HG03460 (cell line): ENCODE measurements at regions not wholly inside any gene's neighbourhood (a gene's known extent, or its start where the extent isn't known, plus 50 kb on each side); places are given as distances from the start of the nearest gene placed in this dataset.

Source experiments
- ATAC-seq: cut with Tn5 transposase; IDR thresholded peaks from one replicate; pipeline ENCODE4 v1.9.1; 2021; ENCODE audit not compliant: unreplicated experiment

DNA sequence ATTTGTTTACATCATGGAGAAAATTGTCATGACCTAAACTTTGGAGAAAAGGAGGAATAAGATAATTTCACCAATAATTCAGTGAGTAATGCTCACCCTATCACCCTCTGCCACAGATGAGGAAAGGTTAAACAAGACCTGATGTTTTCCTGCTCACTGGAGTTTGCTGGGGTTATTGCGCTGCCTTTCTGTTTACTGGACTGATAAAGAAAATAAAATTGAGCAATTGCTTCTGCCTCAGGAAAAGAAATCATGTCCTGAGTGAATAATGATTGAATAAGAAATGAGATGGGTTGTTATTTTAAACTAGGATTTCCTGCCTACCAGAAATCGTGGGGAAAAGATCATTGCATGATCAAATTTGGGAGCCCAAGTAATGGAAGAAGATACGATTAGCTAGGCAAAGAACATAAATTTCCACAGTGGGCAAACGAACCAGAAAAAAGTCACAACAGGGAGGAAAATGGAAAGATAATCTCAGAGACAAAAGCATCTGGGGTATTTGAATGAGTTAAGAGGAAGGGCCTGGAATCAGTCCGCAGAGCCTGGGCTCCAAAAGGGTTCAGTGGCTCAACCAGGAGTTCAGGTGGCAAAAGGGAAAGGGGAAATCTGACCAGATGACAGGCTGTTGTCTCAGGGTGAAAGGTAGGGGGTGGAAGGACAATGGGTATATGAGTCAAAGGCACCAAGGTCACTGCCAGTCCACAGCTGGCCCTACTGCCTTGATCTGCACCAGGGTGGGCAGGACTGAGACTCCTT, 146.8 kb downstream of the FAM43A start:
- ATAC-seq = no peak

DNA sequence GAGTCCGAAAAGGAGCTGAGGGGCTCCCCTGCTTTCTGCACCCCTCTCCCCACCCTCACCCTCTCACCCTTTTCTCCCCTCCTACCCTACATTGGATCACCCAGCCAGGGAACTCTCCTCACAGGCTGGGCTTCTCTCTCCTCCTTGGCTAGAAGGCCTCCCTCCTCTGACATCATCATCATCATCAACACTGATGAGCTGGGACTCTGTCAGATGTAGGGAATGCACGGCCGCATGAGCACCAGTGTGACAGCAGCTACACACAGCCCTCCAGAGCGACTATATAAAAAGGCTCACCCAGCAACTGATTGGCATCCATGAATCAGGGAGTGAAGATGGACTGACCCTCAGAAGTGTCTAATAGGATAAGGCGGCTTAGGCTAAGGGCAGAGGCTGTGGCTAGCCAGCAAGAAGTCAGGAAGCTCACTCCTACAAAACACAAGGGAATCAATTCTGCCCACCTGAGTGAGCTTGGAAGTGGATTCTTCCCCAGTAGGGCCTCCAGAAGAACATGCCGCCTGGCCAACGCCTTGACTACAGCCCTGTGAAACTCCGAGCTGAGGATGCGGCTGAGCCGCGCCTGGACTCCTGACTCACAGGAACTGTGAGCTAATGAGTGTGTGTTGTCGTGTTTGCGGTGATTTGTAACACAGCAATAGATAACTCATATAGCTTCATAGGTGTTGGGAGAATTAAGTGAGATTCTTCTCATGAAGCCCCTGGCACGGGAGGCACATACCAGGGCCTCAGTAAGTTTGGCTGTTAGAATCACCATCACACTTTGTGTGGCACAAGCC, 147.6 kb downstream of the FAM43A start:
- no peak for ATAC-seq

DNA sequence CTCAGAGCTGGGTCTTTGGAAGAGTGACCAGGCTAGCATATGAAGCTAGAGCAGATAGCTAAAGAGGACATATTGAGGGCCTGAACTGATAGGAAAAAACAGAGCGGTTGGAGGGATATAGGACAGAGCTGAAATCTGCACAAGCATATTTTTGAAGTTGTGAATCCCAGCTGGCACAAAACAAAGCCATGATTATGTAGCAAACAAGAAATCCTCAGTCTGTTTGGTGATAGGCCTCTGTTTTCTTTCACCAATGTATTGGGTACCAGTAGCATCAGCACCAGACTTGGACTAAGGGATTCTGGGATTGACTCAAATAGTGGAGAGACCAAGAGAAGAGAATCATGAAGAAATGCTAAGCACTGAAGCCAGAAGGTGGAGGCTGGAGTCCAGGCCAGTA, 151.0 kb downstream of the FAM43A start:
- no peak for ATAC-seq

DNA sequence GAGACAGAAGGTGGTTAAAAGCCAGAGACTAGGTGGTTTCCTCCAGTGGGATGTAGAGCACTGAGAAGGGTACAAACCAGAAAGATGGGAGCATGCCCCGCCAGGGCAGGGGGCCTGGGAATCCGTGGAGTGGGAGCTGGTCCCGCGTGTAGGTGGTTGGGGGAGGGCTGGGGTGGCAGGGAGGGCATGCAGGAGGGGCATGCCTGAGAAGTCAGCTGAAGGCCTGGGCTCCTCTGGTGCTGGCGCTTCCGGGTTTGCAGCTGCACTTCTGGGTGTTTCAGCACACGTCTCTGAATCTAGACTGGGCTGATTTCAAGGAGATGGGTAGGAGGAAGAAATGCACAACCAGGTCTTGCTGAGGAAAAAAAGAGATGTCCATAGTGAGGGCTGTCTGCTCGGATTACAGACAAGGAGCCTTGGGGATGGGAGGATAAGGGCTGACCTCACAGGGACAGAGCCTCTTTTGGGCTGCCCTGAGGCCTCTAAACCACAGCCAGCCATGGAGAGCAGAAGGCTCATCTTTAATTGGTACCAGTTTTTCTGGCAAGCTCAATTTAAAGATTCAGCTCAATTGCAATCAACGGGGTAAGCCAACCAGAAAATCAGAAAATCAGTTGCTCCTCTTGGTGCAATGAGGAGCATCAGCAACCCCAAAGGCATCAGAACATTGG, 151.9 kb downstream of the FAM43A start:
- ATAC-seq = no peak

DNA sequence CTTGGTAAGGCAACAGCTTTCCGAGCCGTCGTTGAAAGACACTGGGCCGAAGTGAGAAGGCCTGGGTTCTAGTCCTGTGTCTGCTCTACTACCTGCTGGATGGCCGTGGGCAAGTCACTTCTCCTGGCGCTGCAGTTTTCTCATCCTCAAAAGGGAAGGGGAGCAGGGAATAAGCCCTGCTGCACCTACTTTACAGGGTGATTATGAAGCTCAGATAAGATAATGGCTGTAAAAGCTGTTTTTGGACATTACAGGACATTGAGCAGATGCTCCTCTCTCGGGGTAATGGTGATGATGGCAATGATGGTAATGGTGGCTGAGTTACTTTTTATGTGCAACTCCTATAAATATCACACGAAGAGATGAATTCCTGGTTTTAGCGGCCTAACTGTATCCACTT, 152.6 kb downstream of the FAM43A start:
- ATAC-seq = no peak

DNA sequence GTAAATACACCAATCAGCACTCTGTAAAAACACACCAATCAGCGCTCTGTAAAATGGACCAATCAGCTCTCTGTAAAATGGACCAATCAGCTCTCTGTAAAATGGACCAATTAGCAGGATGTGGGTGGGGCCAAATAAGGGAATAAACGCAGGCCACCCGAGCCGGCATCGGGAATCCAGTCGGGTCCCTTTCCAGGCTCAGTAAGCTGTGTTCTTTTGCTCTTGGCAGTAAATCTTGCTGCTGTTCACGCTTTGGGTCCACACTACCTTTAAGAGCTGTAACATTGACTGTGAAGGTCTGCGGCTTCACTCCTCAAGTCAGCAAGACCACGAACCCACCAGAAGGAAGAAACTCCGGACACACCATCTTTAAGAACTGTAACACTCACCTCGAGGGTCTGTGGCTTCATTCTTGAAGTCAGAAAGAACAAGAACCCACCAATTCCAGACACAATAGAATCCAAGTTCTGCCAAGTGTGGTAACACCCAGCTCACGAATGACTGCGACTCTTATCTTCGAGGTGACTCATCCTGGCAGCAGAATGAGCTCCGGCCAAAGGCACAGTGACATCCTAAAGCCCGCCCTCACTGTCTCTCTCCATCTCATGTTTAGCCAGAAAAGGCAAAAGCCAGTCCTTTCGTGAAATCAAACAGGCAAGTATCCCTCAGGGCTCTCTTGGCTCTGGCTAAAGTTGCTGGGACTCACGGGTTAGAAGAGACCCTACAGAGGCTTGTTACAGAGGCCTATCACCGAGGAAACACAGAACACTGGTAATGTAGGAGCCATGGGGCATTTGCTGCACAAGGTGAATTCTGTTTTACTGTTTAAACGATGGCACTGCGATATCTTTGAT, 155.2 kb downstream of the FAM43A start:
- no peak for ATAC-seq

DNA sequence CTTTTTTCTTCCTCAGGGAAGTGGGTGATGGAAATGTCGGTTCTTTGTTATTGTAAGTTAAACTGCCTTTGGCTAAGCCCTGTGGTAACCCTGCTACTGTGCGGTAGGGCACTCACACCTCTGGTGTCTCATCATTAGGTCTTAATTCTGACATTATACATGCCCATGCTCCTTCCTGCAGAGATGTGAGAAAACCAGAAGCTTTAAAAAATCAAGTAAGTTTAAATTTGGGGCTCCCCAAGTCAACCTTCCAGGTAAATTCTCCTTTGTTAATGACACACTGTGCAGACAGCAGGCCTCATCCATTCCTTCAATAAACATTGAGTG, 155.8 kb downstream of the FAM43A start:
- ATAC-seq = no peak

DNA sequence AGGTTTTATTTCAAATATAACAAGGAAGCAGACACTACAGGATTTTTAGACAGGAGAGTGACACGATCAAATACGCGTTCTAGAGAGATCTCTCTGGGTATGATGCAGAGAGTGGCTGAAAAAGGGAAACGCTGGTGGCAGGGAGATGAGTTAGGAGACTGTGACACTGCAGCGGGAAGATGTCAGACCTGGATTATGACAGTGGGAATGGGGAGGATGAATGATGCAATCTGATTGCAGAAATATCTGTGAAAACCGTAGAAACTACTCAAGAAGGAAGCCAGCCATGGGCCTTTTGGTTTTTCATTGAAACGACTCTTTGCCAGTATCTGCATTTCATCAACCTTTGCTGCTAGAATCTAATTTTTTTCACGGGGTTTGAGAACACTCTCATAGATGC, 157.9 kb downstream of the FAM43A start:
- no peak for ATAC-seq

DNA sequence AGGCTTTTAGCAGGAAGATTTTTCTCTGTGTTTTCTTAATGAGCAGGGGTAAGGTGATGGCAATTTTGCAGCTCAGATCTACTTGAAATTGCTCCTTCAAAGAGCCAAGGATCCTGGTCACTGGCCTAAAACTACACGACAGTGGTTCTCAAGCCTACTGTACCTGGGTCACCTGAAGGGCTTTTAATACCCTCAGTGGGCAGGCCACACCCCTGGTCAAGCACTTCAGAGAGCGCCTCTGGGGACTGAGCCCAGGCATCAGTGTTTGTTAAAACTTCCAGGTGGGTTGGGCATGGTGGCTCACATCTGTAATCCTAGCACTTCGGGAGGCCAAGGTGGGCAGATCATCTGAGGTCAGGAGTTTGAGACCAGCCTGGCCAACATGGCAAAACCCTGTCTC, 158.4 kb downstream of the FAM43A start:
- ATAC-seq = no peak

DNA sequence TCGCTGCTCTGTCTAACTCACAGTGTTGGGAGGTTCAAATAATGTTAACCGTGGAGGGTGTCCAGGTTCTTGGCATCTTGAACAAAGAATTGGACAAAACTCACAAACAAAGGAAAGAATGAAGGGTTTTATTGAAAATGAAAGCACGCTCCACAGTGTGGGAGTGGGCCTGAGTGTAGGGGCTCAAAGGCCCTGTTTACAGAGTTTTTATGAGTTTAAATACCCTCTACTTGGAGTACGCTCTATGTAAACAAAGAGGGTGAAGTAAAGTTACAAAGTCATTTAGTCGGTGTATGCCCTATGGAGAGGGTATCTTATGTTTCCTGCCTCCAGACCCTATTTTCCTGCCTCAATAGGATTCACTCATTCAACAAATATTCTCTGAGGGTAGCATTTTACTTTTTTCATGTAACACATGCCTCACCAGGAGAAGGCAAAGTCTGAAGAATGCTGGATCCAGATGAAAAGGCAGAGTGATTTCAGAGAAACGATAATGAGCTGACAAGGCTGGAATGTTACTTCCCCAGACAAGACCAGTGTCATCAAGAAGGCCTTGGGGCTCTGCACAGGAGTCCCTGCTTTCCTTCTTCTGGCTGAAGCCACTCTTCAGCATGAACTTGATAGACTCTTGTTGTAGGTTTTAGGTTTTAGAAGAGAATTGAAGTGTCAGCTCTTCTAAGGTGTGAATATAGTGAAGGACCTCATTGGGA, 163.6 kb downstream of the FAM43A start:
- no peak for ATAC-seq

DNA sequence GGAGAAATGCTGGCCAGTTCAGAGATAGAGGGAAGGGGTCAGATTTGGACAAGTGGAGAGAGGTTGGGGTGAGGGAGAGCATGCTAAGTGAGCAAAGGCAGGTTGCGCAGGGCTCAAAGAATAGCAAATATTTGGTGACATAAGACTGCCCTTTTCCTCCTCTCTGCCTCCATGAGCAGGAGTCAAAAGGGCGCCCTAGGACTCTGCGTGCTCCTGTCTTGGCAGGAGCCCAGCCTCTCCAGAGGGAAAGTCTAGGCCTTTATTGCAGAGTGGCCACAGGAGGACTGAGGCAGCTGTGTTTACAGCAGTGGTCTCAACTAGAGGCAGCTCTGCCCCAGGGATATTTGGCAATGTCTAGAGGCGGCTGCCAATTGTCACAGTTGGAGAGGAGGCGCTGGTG, 165.6 kb downstream of the FAM43A start:
- no peak for ATAC-seq

DNA sequence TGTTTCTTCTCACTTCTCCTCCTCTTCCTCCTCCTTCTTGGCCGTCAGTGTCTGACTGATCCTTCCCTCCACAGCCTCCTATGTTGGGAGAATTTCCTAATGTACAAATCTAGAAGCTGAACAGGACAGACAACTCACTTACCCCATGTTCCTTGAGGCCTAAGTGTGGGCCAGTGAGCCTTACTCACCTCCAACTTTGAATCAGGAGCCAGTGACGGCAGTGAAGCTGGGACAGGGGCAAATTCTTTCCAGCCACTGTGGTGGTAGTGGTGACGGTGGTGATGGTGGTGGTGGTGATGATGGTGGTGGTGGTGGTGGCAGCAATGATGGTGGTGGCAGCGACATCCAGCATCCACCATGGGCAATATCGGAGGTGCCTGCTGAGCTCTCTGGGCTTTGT, 166.3 kb downstream of the FAM43A start:
- no peak for ATAC-seq

DNA sequence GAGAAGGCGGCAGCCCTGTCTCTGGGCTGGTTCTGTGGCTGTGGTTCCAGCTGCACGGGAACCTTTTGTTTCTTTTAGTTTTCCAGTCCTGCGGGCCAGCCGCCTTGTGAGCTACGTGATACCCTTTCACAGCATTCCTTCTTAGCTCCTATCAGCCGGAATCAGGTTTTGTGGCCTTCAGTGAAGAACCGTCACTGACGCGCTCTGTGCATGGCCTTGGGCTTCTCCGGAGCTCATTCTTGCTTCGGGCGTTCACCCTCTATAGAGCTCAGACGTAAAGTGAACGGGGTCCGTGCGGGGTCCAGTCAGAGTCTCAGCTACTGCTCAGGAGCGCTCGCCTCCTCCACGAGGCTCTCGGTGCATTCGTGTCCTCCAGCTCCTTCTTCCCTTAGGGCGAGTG, 166.7 kb downstream of the FAM43A start:
- no peak for ATAC-seq

DNA sequence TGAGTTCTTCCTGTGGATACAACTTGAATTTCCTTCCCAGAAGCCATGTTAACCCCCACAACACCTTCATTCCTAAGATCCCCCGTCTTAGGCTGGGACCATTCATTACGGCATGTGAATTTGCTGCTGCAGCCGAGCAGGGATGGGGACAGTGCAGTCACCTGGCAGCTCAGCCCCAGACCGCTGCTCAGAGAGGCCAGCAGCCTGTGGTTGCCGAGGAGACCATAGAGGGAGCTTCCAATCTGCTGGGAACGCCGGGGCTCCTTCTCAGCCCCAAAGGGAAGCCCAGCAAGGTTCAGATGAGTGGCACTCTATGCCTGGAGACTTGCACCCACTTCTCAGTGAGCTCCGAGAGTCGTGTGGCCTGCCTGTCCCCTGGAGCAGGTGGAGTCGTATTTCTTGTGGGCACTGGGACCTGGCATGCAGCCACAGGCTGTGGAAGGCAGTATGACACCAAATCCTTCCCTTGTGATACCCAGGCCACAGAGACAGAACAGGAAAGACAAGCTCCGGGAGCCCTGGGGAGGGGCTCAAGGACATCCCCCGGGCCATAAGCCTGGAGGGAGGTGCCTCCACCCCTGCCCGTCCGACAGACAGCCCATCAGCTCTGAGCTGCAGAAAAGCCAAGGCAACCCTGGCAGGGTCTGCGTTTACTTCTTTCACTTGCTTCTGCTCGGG, 167.3 kb downstream of the FAM43A start:
- no peak for ATAC-seq

DNA sequence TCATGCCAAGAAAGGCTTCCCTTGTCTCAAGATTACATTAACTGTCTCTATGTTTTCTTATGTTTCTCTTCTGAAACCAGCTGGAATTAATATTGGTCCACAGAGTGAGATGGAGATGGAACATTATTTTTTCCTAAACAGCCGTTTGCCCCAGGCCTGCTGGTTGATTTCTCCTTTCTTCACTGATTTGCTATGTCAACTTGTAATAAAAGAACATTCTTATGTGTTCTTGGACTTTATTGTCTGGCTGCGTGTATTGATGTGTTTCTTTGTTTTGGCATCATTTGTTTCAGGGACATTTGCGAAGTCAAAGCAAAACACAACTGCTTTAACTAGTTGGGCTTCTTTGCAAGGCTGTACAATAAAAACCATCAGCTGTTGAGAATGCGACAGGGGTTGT, 168.5 kb downstream of the FAM43A start:
- no peak for ATAC-seq

DNA sequence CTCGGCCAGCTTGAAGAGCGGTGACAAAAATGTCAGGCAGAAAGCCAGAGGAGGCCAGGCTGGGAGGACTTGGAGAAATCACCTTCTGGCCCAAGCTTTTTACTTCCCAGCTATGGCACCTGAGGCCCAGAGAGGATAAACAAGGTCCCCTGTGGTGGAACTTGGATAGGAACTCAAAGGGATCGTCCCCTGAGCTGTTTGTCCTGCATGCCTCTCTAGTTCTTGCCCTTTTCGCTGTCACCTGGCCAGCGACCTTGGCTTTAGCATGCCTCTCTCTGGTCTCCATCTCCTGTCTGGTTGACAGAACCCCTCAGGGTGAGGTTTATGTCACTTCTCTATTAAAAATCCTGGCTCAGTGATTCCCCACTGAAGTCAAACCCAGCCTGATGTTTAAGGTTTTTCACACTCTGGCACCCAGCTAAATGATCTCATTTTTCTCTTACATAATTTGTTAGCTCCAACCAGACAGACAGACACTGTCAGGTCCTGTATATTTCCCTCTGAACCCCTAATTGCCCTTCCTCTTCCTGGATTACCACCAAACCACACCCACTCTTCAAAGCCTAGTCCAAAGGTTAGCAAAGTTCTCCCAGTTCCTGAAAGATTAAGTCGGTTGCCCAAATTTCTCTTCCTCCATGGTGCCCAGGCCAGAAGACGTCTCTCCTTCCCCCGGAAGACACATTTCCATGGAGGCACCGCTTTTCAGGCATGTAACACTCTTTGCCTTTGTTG, 169.1 kb downstream of the FAM43A start:
- ATAC-seq = no peak

DNA sequence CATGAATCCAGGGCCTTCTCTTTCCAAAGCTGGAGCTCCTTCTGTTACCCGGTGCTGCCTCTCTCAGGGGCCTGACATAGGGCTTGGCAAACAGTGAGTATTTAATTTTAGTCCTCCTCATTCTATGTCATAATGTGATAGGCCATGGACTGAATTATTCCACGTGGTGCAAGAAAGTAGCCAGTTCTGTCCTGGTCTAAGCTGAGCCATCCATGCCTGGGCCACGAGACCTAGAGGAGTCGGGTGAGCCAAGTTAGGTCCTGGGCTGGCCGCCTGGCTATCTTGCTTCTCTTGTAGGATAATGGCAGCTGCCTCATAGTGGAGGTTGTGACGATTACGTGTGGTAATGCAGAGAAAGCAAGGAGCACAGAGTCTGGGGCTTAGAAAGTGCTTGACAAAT, 170.6 kb downstream of the FAM43A start:
- no peak for ATAC-seq

DNA sequence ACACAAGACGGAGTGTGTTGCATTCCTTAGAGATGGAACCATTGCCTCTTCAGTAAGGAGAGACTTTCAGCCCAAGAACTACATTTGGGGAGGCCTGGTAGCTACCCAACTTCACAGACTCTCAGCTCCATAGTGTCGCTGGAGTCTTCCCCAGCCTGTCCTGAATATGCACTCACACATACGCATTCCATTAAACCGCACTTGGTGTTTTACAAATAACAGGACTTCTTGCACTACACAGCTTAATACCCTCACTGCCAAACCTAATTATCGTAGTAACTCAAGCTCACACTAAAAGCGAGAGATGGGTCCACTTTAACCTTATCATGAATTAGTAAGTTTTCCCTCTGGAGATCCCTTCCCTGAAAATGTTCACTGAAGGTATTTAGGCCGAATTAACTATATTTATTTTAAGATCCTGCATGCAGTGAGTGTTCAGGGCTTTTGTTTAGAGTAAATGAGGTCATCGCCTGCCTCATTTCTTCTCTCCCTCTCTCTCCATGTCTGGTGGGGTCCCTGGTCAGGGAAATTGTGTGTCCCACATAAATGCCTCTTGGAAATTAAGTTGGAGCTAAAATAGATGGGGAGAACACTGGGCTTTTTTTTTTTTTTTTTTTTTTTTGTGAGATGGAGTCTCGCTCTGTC, 171.9 kb downstream of the FAM43A start:
- no peak for ATAC-seq

DNA sequence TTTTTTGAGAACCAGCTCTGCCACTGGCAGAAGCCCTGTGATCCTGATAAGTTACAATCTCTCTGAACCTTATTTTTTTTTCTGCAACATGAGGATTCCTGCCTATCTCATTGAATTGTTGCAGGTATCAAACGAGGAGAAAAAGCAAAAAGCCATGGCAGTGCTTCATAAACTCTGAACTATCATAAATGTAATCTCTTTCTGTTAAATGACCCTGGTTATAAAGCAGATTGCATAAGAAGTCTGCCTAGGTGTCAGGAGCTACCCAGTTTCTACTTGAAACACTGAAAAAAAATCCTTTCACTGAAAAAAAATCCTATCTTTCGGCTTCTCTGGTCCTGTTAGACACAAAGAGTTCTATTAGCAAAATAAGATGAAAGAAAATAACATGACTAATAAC, 172.7 kb downstream of the FAM43A start:
- no peak for ATAC-seq
